ENCODE measurements at regions not wholly inside any gene's neighbourhood (a gene's known extent, or its start where the extent isn't known, plus 50 kb on each side); places are given as distances from the start of the nearest gene placed in this dataset.
"Not testable (repeated sequence)": the region's sequence is repeated elsewhere in the genome, so short reads cannot be mapped to it uniquely, and the experiment has no call there.

GRCh38 chr22:22166941-22167713, 77.5 kb upstream of the VPREB1 start:
- FAIRE-seq (no peak), DNase-seq (ENCODE audit: low read depth) (no peak)
- no peaks in the 10 kb centered on the region for H3K36me3 ChIP-seq (ENCODE audit: control insufficient read depth, insufficient read depth, low read length)
- no peak overlapping the region for H3K4me3 ChIP-seq (ENCODE audit: low read depth, low read length)
- H3K27me3 ChIP-seq (ENCODE audit: control insufficient read depth, insufficient read depth, low read length) = peaks cover 7% of the 10 kb centered on the region
- no peak for TF ChIP-seq CTCF (IDR thresholded peaks at IDR 0.05; ENCODE audit: insufficient read depth, low read length, severe bottlenecking)

GRCh38 chr22:22165936-22166710, 78.5 kb upstream of the VPREB1 start:
- Histone ChIP-seq H3K27me3 (ENCODE audit: control insufficient read depth, insufficient read depth, low read length) (peaks cover 9% of the 10 kb centered on the region), H3K4me3 (ENCODE audit: low read depth, low read length) (no peak overlapping the region), H3K36me3 (ENCODE audit: control insufficient read depth, insufficient read depth, low read length) (no peaks in the 10 kb centered on the region)
- DNase-seq (ENCODE audit: low read depth) (no peak), FAIRE-seq (no peak)
- TF ChIP-seq CTCF (IDR thresholded peaks at IDR 0.05; ENCODE audit: insufficient read depth, low read length, severe bottlenecking) = no peak

- DNase-seq (ENCODE audit: low read depth) (no peak), FAIRE-seq (no peak)
- Histone ChIP-seq H3K4me3 (ENCODE audit: low read depth, low read length) (no peak overlapping the region), H3K27me3 (ENCODE audit: control insufficient read depth, insufficient read depth, low read length) (peaks cover 9% of the 10 kb centered on the region), H3K36me3 (ENCODE audit: control insufficient read depth, insufficient read depth, low read length) (no peaks in the 10 kb centered on the region)
- TF ChIP-seq CTCF (IDR thresholded peaks at IDR 0.05; ENCODE audit: insufficient read depth, low read length, severe bottlenecking) = no peak
Observed at GRCh38 chr22:22164541-22165272, 79.9 kb upstream of the VPREB1 start.

- FAIRE-seq (no peak), DNase-seq (ENCODE audit: low read depth) (no peak)
- no peaks in the 10 kb centered on the region for H3K36me3 ChIP-seq (ENCODE audit: control insufficient read depth, insufficient read depth, low read length)
- TF ChIP-seq CTCF (IDR thresholded peaks at IDR 0.05; ENCODE audit: insufficient read depth, low read length, severe bottlenecking) = no peak
- no peak overlapping the region for H3K4me3 ChIP-seq (ENCODE audit: low read depth, low read length)
- H3K27me3 ChIP-seq (ENCODE audit: control insufficient read depth, insufficient read depth, low read length) = peaks cover 9% of the 10 kb centered on the region
Observed at GRCh38 chr22:22161924-22162851, 82.4 kb upstream of the VPREB1 start.

GRCh38 chr22:22160768-22161167, 83.8 kb upstream of the VPREB1 start:
- not testable (repeated sequence) for DNase-seq (ENCODE audit: low read depth); H3K27me3 ChIP-seq (ENCODE audit: control insufficient read depth, insufficient read depth, low read length); H3K36me3 ChIP-seq (ENCODE audit: control insufficient read depth, insufficient read depth, low read length); FAIRE-seq; H3K4me3 ChIP-seq (ENCODE audit: low read depth, low read length)
